Activated naive CD4-positive, alpha-beta T cell treated with Interleukin-2 at 50 U/mL for 16 hours (primary cell): ENCODE measurements at regions not wholly inside any gene's neighbourhood (a gene's known extent, or its start where the extent isn't known, plus 50 kb on each side); places are given as distances from the start of the nearest gene placed in this dataset.
"Not testable (repeated sequence)": the region's sequence is repeated elsewhere in the genome, so short reads cannot be mapped to it uniquely, and the experiment has no call there.

Source experiments
- DNase-seq: peaks from one replicate; pipeline ENCODE4 v3.0.0-alpha.2; 2020

DNA sequence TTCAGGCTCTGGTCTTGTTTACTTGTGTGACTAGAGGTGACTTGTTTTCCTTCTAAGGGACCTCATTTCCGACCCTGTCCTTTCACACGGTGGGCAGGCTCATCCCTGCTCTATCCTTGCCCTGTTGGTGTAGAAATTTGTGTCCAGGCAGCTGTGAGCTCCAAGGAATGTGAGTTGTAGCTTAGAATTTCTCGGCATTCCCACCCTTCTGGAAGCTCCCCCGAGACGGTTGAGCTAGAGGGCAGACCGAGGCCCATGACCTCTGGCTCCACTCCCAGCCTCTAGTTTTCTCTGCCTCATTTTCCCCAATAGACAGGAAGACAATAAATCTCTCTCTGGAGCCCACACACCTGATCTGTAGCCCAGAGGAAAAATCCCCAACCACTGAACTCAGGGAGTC is 100.9 kb downstream of the NAV1 start:
- no peak for DNase-seq

- DNase-seq, result no peak
Observed at GRCh38 chr1:201640624-201641023, 101.7 kb downstream of the NAV1 start.

GRCh38 chr1:201641524-201642253 is 102.8 kb downstream of the NAV1 start:
- DNase-seq, result no peak

DNA sequence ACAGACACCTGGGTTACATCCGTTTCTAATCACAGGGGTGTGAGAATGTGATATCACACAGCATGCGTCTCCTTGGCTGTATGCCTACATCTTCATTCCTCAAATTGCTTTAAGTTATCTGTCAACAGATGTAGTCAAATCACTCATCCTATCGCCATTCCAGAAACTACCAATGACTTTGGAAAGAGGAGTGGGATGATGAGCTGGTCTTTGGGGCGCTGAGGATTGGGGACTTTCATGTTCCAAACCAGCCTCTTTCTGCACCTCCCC is 104.8 kb downstream of the NAV1 start:
- no peak for DNase-seq

GRCh38 chr1:201644197-201644596 is 105.3 kb downstream of the NAV1 start:
- DNase-seq, result no peak

GRCh38 chr1:201645000-201645399 is 106.1 kb downstream of the NAV1 start:
- DNase-seq, result not testable (repeated sequence)

GRCh38 chr1:201645956-201646355 is 107.0 kb downstream of the NAV1 start:
- no peak for DNase-seq

- no peak for DNase-seq
Observed at GRCh38 chr1:201646411-201647022, 107.6 kb downstream of the NAV1 start.

GRCh38 chr1:201647094-201647493 is 108.2 kb downstream of the NAV1 start:
- no peak for DNase-seq

GRCh38 chr1:201647722-201648065 is 108.8 kb downstream of the NAV1 start:
- DNase-seq, result no peak

DNA sequence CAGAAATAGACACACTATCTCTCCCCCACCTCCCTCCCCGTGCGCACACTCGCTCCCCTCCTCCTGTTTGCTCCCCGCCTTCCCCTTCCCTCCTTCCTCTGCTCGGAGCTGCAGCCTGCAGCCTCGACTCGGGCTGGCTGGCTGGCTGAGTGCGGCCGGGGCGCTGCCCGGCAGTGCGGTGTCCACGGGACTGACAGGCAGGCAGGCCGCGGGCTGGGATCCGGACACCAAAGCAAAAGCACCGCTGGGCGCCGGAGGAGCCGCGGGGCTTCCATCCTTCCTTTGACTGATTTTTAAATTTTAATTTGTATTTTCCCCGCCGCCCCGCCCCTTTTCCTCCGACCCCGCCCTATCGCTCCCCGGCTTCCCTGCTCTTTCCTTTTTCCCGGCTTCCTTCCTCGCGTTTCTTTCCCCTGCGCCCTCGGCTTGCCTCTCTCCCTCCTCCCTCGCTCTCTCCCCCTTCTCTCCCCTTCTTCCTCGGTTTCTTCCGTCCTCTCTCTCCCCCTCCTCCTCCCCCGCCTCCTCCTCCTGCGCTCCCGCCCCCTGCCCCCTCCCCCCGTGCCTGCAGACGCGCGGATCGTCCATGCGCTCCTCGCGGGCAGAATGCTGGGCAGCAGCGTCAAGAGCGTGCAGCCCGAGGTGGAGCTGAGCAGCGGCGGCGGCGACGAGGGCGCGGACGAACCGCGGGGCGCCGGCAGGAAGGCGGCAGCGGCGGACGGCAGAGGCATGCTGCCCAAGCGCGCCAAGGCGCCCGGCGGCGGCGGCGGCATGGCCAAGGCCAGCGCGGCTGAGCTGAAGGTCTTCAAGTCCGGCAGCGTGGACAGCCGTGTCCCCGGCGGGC is 109.4 kb downstream of the NAV1 start:
- no peak for DNase-seq

GRCh38 chr1:201648907-201649721 is 110.2 kb downstream of the NAV1 start:
- no peak for DNase-seq

- no peak for DNase-seq
Observed at GRCh38 chr1:201649761-201650622, 111.1 kb downstream of the NAV1 start.

DNA sequence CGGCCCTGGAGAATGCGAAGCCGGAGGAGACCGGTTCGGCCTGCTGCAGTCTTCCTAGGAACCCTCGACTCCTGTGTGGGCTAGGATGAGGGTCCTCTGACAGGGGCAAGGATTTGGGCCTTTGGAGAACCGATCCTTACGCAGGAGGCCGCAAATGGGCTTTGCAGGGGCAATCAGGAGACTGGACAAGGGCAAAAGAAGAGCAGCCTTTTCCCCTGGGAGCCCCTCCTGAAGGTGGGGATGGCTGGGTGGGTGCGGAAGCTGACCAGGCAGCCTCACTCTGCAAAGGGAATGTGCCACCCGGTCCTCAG is 111.7 kb downstream of the NAV1 start:
- DNase-seq, result no peak

- DNase-seq, result no peak
Observed at GRCh38 chr1:201652181-201652580, 113.3 kb downstream of the NAV1 start.

- no peak for DNase-seq
Observed at GRCh38 chr1:201653233-201653632, 114.3 kb downstream of the NAV1 start.

DNA sequence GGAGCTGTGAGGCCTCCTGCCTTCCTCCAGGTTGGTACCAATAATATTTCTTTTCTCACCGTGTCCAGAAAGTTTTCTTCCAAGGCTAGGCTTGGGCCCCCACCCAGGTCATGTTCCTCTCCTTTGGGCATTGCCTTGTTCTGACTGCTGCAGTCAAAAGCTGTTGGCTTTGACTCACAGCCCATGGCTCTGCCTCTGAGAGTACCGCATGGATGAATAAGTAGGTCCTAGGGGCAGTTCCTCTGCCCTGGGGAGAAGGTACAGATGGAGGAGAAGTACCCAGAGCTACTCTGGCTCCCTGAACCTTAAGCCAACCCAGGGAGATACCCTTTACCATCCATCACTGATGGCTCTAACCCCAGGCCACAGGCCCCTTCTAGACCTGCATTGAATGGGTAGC is 115.0 kb downstream of the NAV1 start:
- DNase-seq, result no peak

- no peak for DNase-seq
Observed at GRCh38 chr1:201655243-201655642, 116.3 kb downstream of the NAV1 start.

DNA sequence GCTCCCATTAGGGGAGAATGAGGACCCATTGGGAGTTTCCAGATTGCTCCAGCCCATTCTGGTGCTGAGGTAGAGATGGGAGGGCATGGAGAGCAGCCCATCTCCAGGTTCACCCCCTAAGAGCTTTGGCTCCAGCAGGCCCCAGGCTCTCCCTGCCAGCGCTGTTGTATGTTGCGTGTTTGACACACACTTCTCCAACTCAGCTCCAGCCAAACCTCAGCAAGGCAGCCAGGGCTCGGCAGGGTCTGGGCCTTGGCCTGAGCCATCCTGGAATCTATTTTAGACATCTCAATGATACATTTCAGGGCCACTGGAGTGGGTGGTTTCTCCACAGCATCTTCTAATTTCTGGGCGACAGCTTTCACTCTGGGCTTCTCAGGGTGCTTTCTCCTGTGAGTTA is 117.0 kb downstream of the NAV1 start:
- DNase-seq, result no peak

DNA sequence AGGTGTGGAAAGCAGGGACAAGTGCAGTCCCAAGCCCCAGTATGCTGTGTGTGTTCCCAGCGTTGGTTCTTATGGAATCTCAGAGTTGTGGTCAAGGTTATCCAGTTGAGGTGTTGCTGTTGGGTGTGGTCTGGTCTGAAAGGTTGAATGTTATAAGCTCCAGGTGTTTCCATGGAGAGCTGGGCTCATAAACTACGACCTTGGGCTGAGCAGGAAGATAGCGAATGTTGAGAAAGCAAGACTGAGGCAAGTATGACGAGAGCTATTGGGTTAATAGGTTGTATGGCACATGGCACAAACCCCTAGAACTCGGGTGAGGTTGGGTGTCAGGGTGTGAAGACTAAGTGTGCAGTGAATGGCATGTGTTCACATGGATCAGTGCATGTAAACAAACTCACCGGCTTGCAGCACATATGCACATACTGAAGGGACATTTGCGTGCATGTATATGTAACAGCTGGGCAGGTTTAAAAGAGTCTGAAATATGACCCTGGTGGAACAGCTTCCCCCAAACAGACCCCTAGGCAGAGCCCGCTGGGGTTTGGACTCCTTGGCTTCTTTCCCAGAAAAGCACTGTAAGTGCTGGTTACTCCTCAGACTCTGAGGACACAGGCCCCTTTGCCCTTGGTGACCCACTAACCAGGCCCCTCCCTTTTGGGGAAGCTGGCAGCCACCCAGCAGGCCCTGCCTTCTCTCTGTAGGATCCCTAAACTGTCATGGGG is 117.5 kb downstream of the NAV1 start:
- no peak for DNase-seq

- DNase-seq, result no peak
Observed at GRCh38 chr1:201659572-201659971, 120.6 kb downstream of the NAV1 start.
